ENCODE measurements at regions not wholly inside any gene's neighbourhood (a gene's known extent, or its start where the extent isn't known, plus 50 kb on each side); places are given as distances from the start of the nearest gene placed in this dataset.
"Not testable (repeated sequence)": the region's sequence is repeated elsewhere in the genome, so short reads cannot be mapped to it uniquely, and the experiment has no call there.

DNA sequence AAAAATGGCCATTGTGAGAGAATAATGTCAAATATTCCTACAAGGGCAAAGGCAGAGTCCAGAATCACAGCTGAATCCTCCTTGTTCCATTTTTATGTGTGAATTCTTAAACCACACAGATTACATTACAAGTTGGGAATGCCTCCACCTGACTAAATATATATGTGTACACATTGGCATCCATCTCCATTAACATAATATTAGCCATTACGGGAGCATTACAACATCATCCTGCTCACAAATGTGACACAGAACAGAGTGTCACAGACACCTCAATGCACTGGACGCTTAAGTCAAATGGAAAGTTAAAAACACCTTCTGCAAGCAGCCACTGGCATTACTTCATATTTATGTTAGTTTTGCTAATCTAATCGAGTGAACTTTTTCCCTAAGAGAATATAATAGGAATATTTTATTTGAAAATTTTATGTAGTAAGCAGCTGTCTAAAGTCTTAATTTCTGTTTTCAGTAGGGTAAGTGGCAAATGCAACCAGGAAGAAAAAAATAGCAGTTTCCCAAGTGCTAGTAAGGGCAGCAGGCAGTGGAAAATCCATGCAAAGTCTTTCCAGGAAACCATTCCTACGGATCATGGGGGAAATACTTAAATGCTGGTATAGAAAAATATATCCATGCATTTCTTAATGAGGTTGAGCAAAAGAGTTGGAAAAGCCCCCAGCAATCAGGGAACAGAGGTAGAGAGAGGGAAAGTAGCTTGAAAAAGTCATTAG lies 255.6 kb downstream of the OSR1 start:
- H3K27ac ChIP-seq = no peak overlapping the region
- 75 to 93% methylated on average over 4 of the region's 4 CpGs for WGBS, 2 donors
- DNase-seq = no peak

DNA sequence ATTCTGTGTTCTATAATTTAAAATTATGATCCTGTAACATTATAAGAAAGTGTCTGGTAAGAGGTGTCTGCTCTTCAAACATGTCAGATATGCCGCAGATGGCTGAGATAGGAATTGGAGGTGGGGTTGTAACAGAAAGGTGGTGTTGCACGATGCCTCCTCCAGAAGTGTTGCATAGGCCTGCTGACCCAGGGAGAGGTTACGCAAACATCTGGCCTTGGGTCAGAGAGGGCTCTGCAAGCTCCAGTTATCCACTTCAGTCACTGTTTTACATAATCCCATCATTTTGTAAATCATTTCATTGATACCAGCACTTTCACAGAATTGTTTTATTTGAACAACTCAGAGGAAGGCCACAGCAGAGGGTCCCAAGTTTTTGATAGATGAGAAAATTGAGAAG lies 256.5 kb downstream of the OSR1 start:
- no peaks in the 10 kb centered on the region for H3K27me3 ChIP-seq
- TF ChIP-seq, protein P1, sequence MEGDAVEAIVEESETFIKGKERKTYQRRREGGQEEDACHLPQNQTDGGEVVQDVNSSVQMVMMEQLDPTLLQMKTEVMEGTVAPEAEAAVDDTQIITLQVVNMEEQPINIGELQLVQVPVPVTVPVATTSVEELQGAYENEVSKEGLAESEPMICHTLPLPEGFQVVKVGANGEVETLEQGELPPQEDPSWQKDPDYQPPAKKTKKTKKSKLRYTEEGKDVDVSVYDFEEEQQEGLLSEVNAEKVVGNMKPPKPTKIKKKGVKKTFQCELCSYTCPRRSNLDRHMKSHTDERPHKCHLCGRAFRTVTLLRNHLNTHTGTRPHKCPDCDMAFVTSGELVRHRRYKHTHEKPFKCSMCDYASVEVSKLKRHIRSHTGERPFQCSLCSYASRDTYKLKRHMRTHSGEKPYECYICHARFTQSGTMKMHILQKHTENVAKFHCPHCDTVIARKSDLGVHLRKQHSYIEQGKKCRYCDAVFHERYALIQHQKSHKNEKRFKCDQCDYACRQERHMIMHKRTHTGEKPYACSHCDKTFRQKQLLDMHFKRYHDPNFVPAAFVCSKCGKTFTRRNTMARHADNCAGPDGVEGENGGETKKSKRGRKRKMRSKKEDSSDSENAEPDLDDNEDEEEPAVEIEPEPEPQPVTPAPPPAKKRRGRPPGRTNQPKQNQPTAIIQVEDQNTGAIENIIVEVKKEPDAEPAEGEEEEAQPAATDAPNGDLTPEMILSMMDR (IDR thresholded peaks at IDR 0.05) = no peak
- TF ChIP-seq POLR2A (IDR thresholded peaks at IDR 0.05) = no peak
- H3K4me1 ChIP-seq = peaks cover 0 to 8% (median 0%) of the 10 kb centered on the region in 3 donors
- no peaks in the 10 kb centered on the region for H3K9me3 ChIP-seq
- intact Hi-C loops (cut with DNase I) = no loop called here
- no peaks in the 10 kb centered on the region for H3K36me3 ChIP-seq
- H3K4me3 ChIP-seq = no peak overlapping the region
- H3K27ac ChIP-seq = no peak overlapping the region
- WGBS, 2 donors = 77 to 78% methylated on average over 3 of the region's 3 CpGs
- no peak for DNase-seq

More for the DNA sequence above, 255.6 kb downstream of the OSR1 start:
- intact Hi-C loops (cut with DNase I) = no loop called here
- H3K36me3 ChIP-seq = no peaks in the 10 kb centered on the region
- no peak overlapping the region for H3K4me3 ChIP-seq
- no peaks in the 10 kb centered on the region for H3K9me3 ChIP-seq
- H3K4me1 ChIP-seq = peaks cover 0 to 8% (median 0%) of the 10 kb centered on the region in 3 donors
- TF ChIP-seq, protein P1 (IDR thresholded peaks at IDR 0.05) = no peak
- no peak for TF ChIP-seq POLR2A (IDR thresholded peaks at IDR 0.05)
- H3K27me3 ChIP-seq = no peaks in the 10 kb centered on the region

DNA sequence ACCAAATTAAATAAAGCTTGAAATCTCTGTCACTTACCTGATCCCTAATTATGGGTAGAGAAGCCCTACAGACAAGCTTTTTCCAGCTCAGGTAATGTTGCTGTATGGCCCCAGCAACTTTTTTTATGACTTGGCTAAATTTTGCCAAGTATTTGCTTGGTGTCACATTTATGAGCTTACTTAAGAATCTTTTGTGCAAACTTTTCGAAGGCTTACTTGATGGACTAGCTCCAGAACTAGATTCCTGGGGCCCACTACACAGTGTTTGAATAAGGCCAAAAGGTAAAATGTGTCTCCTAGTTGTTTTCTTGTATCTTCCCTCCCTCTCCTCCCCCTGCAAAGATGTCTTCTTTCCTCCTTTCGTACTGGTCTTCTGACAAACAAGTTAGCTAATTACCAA lies 257.9 kb downstream of the OSR1 start:
- 68 to 73% methylated on average over 2 of the region's 2 CpGs for WGBS, 2 donors
- Histone ChIP-seq H3K9me3 (no peaks in the 10 kb centered on the region), H3K4me3 (no peak overlapping the region), H3K27ac (no peak overlapping the region), H3K27me3 (no peaks in the 10 kb centered on the region), H3K36me3 (no peaks in the 10 kb centered on the region), H3K4me1 (peaks cover 0 to 8% (median 0%) of the 10 kb centered on the region in 3 donors)
- DNase-seq = no peak
- intact Hi-C loops (cut with DNase I) = no loop called here
- TF ChIP-seq, protein P1 (IDR thresholded peaks at IDR 0.05) = no peak
- no peak for TF ChIP-seq POLR2A (IDR thresholded peaks at IDR 0.05)

DNA sequence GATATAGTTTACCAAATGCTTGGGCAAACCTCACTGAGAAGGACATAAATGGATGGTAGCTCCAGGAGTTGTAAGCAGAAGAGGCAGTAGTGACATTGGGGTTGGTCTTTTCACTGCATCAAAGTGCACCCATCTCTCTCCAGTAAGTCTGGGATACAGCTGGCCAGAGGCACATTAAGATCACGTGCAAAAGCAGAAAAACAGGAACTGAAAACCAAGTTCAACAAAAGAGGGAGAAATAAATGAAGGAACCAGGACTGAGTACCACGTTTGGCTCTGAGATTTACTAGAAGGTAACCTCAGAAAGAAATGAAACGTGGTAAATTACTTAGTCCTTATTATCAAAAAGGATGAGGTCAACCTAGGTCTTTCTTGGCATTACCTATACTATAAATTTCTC lies 259.2 kb downstream of the OSR1 start:
- intact Hi-C loops (cut with DNase I) = no loop called here
- Histone ChIP-seq H3K4me3 (no peak overlapping the region), H3K9me3 (no peaks in the 10 kb centered on the region), H3K27me3 (no peaks in the 10 kb centered on the region), H3K27ac (no peak overlapping the region), H3K4me1 (no peaks in the 10 kb centered on the region), H3K36me3 (no peaks in the 10 kb centered on the region)
- no peak for TF ChIP-seq POLR2A (IDR thresholded peaks at IDR 0.05)
- TF ChIP-seq, protein P1 (IDR thresholded peaks at IDR 0.05) = no peak
- DNase-seq = no peak
- 41 to 55% methylated on average over 3 of the region's 3 CpGs for WGBS, 2 donors

DNA sequence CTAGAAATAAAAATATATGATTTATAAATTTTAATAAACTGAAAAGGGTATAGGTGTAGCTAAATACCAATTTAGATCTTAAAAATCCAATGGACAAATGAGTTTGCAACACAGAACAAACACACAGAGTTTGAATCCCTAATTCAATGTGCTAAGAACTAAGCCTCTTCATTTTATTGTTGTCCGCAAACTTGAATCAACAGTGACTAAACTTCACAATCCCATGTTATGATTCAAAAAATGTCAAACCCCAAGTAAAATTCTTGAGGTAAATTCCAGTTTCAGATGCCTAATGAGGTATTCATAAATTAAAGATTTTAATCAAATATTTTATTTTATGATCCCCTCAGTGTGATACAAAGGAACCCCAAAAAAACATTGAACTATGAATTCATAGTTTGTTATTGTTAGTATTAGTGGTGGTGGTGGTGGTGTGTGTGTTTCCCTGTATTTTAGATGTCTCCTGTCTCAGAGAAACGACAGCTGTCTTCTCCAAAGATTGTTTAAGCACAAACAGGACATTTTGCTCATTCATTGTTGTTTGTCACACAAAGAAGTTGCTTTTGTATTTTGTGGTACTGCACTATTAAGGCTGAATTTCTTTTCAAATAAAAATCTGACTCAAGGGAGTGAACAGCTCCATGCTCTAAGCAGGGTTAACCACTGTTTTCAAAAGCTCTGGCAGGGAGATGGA lies 259.8 kb downstream of the OSR1 start:
- no peaks in the 10 kb centered on the region for H3K27me3 ChIP-seq
- TF ChIP-seq, protein P1 (IDR thresholded peaks at IDR 0.05) = no peak
- TF ChIP-seq POLR2A (IDR thresholded peaks at IDR 0.05) = no peak
- H3K4me3 ChIP-seq = no peak overlapping the region
- intact Hi-C loops (cut with DNase I) = no loop called here
- H3K4me1 ChIP-seq = no peaks in the 10 kb centered on the region
- no peak for DNase-seq
- WGBS, 2 donors = 65 to 78% methylated on average over 2 of the region's 2 CpGs
- H3K9me3 ChIP-seq = no peaks in the 10 kb centered on the region
- no peak overlapping the region for H3K27ac ChIP-seq
- no peaks in the 10 kb centered on the region for H3K36me3 ChIP-seq

DNA sequence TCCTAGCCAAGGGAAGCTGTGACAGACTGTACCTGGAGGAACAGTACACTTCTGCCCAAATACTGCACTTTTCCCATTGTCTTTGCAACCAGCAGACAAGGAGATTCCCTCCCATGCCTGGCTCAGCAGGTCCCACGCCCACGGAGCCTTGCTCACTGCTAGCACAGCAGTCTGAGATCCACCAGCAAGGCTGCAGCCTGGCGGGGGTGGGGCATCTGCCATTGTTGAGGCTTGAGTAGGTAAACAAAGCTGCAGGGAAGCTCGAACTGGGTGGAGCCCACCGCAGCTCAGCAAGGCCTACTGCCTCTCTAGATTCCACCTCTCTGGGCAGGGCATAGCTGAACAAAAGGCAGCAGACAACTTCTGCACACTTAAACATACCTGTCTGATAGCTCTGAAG lies 268.9 kb downstream of the OSR1 start:
- H3K4me1 ChIP-seq; H3K9me3 ChIP-seq; H3K4me3 ChIP-seq; H3K27me3 ChIP-seq; H3K36me3 ChIP-seq; DNase-seq; intact Hi-C loops (cut with DNase I): not testable (repeated sequence)
- H3K27ac ChIP-seq = peak overlapping the region in 1 of 4 donors; percentile 31
- 52% methylated on average over 5 of the region's 5 CpGs; no CpG with 5 or more reads in 1 of the 2 donors for WGBS, 2 donors

Measured in esophagus squamous epithelium (tissue), 5 donors.